Caco-2 (cell line): ENCODE measurements at regions not wholly inside any gene's neighbourhood (a gene's known extent, or its start where the extent isn't known, plus 50 kb on each side); places are given as distances from the start of the nearest gene placed in this dataset.

Experiments used
- BruUV-seq: library from RNA; stranded (reverse); fragments of 400-500 nt; replicated peaks from 2 replicates; lab custom pipeline; 2021; lab: Mats Ljungman, UMichigan
- CTCF ChIA-PET: fragments of 300-600 bp; sonication (Branson Sonifier 250); formaldehyde crosslinking; loops from one replicate; lab custom pipeline; 2022; ENCODE audit warnings: antibody characterized with exemption; lab: Charles Lee
- POLR2A ChIA-PET: fragments of 300-600 bp; sonication (Branson Sonifier 250); formaldehyde crosslinking; loops from one replicate; lab custom pipeline; 2022; ENCODE audit warnings: antibody characterized with exemption; lab: Charles Lee
- DNase-seq, 2 experiments: peaks; one replicate each; pipeline versions ENCODE4 v3.0.0 to v3.0.0-alpha.2; 2020 to 2022
- H3K27me3 ChIP-seq: replicated peaks from 2 replicates; pipeline ENCODE4 v1.6.0; 2011; ENCODE audit warnings: low read length; ENCODE audit not compliant: control insufficient read depth, insufficient read depth
- H3K36me3 ChIP-seq: 2 replicates; pipeline ENCODE4 v1.5.1; 2011; ENCODE audit warnings: low read length; ENCODE audit not compliant: control insufficient read depth, insufficient read depth
- H3K4me1 ChIP-seq: fragments of 250-450 bp; sonication (Bioruptor Pico); 2 replicates; pipeline ENCODE4 v1.5.1; 2020; ENCODE audit warnings: mild to moderate bottlenecking
- H3K4me3 ChIP-seq: 2 replicates; pipeline ENCODE4 v1.5.1; 2011; ENCODE audit warnings: low read depth, mild to moderate bottlenecking, control low read depth, low read length
- H3K9me3 ChIP-seq: fragments of 250-450 bp; sonication (Bioruptor Pico); 2 replicates; pipeline ENCODE4 v1.5.1; 2020; ENCODE audit warnings: mild to moderate bottlenecking, moderate library complexity
- H3K27ac Mint-ChIP-seq: one replicate; pipeline ENCODE4 v1.8.0; 2022; ENCODE audit warnings: mixed read lengths; ENCODE audit not compliant: unreplicated experiment
- H3K27me3 Mint-ChIP-seq: one replicate; pipeline ENCODE4 v1.8.0; 2022; ENCODE audit warnings: mixed read lengths; ENCODE audit not compliant: insufficient read depth, unreplicated experiment
- H3K36me3 Mint-ChIP-seq: one replicate; pipeline ENCODE4 v1.8.0; 2022; ENCODE audit warnings: mild to moderate bottlenecking, mixed read lengths; ENCODE audit not compliant: insufficient read depth, unreplicated experiment
- H3K4me1 Mint-ChIP-seq: one replicate; pipeline ENCODE4 v1.8.0; 2022; ENCODE audit warnings: low read depth, mixed read lengths; ENCODE audit not compliant: unreplicated experiment
- H3K4me3 Mint-ChIP-seq: one replicate; pipeline ENCODE4 v1.8.0; 2022; ENCODE audit warnings: mild to moderate bottlenecking, moderate library complexity, mixed read lengths; ENCODE audit not compliant: unreplicated experiment
- H3K9me3 Mint-ChIP-seq: one replicate; pipeline ENCODE4 v1.8.0; 2022; ENCODE audit warnings: mixed read lengths; ENCODE audit not compliant: unreplicated experiment
- intact Hi-C: fragments of 100-400 bp; cut with micrococcal nuclease; formaldehyde crosslinking; loops from one replicate; pipeline ENCODE4 v1.10.0; 2022; ENCODE audit not compliant: unreplicated experiment
- TF ChIP-seq, protein P1 (sequence below), 2 experiments: fragments of 200-600 bp in 1 of 2; IDR thresholded peaks; 1 replicate in 1 of 2; 2 replicates in 1 of 2; pipeline versions ENCODE4 v1.5.1 to v1.8.0; 2011 to 2022; ENCODE audit warnings: antibody characterized with exemption in 1 of 2, control low read depth in 1 of 2, inconsistent platforms in 1 of 2, low read depth in 1 of 2, low read length in 1 of 2, mild to moderate bottlenecking in 1 of 2, moderate library complexity in 1 of 2; ENCODE audit not compliant: insufficient read depth in 1 of 2, severe bottlenecking in 1 of 2, unreplicated experiment in 1 of 2

DNA sequence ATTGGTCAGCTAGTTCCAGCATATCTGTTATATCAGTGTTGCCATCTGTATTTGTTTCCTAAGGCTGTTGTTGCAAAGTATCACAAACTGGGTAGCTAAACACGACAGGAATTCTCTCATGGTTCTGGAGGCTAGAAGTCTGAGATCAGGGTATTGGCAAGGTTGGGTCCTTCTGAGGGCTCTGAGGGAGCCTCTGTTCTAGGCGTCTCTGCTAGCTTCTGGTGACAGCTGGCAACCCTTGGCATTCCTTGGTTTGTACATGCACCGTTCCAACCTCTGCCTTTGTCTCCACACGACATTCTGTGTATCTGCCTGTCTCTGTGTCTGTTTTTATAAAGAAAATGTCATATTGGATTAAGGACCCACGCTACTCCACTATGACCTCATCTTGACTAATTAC lies 219.9 kb upstream of the NLRP1 start:
- Mint-ChIP-seq H3K27ac (no peak overlapping the region), H3K9me3 (no peaks in the 10 kb centered on the region), H3K27me3 (no peaks in the 10 kb centered on the region), H3K36me3 (no peaks in the 10 kb centered on the region), H3K4me1 (no peaks in the 10 kb centered on the region), H3K4me3 (no peak overlapping the region)
- Histone ChIP-seq H3K27me3 (no peaks in the 10 kb centered on the region), H3K4me1 (no peaks in the 10 kb centered on the region), H3K36me3 (no peaks in the 10 kb centered on the region), H3K9me3 (no peaks in the 10 kb centered on the region), H3K4me3 (no peak overlapping the region)
- ChIA-PET POLR2A (no interaction called here), CTCF (no interaction called here)
- intact Hi-C loops = no loop called here
- TF ChIP-seq, protein P1, sequence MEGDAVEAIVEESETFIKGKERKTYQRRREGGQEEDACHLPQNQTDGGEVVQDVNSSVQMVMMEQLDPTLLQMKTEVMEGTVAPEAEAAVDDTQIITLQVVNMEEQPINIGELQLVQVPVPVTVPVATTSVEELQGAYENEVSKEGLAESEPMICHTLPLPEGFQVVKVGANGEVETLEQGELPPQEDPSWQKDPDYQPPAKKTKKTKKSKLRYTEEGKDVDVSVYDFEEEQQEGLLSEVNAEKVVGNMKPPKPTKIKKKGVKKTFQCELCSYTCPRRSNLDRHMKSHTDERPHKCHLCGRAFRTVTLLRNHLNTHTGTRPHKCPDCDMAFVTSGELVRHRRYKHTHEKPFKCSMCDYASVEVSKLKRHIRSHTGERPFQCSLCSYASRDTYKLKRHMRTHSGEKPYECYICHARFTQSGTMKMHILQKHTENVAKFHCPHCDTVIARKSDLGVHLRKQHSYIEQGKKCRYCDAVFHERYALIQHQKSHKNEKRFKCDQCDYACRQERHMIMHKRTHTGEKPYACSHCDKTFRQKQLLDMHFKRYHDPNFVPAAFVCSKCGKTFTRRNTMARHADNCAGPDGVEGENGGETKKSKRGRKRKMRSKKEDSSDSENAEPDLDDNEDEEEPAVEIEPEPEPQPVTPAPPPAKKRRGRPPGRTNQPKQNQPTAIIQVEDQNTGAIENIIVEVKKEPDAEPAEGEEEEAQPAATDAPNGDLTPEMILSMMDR (IDR thresholded peaks at IDR 0.05; ENCODE audit: insufficient read depth in 1 of 2, low read depth in 1 of 2, low read length in 1 of 2, severe bottlenecking in 1 of 2, unreplicated experiment in 1 of 2) = no peak
- no TSS peak for BruUV-seq
- DNase-seq = no peak

DNA sequence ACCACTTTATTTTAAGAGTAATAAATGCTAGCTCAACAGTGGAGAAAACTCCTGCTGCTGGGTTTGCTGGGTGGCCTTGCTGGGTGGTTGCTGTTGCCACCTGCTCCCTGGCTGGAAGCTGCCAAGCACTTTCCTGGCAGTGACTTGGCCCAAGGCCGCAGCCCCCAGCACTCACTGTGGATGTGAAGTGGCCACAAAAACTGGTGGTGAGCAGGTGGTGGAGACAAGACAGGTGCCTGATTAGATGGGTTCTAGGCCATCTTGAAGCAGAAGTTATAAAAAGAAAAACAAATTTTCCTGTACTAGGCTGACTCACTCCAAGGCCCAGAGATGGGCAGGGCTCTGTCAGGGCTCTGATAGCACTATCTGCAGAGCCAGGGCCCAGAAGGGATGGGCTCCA lies 224.7 kb upstream of the NLRP1 start:
- H3K4me3 Mint-ChIP-seq = no peak overlapping the region
- Histone ChIP-seq H3K27me3 (no peaks in the 10 kb centered on the region), H3K4me3 (no peak overlapping the region), H3K4me1 (no peaks in the 10 kb centered on the region), H3K9me3 (no peaks in the 10 kb centered on the region), H3K36me3 (no peaks in the 10 kb centered on the region)
- ChIA-PET CTCF (no interaction called here), POLR2A (no interaction called here)
- intact Hi-C loops = no loop called here
- H3K36me3 Mint-ChIP-seq = no peaks in the 10 kb centered on the region
- H3K9me3 Mint-ChIP-seq = peaks cover 12% of the 10 kb centered on the region
- no peaks in the 10 kb centered on the region for H3K27me3 Mint-ChIP-seq
- BruUV-seq = no TSS peak
- no peak for DNase-seq
- TF ChIP-seq, protein P1 (IDR thresholded peaks at IDR 0.05; ENCODE audit: insufficient read depth in 1 of 2, low read depth in 1 of 2, low read length in 1 of 2, severe bottlenecking in 1 of 2, unreplicated experiment in 1 of 2) = no peak
- no peaks in the 10 kb centered on the region for H3K4me1 Mint-ChIP-seq
- H3K27ac Mint-ChIP-seq = no peak overlapping the region

DNA sequence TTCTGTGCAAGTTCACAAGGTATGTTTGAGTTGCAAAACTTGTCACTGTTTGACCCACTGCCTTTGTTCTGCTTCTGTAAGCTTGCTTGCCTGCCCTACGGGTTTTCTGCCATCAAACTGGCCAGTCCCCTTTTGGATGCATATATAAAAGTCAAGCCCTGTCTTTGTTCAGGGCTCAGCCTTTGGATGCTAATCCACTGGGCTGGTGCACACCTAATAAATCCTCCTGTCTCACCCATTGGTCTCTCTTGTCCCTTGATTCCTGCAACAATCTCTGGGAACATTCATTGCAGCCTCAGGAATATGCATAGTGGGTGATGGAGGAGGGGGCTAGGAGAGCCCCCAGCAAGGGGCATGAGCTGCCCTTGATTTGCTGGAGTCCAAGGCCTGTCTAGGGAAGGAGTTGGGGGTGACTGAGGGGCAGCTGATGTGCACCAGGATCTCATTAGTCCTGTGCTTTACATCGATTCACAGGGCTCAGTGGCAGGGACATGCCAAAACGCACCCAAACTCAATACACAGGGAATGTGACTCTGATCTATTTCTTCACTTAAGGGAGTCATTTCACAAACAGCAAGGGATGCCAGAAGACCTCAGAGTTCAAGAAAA lies 225.4 kb upstream of the NLRP1 start:
- H3K27me3 ChIP-seq = no peaks in the 10 kb centered on the region
- H3K27ac Mint-ChIP-seq = no peak overlapping the region
- TF ChIP-seq, protein P1 (IDR thresholded peaks at IDR 0.05; ENCODE audit: insufficient read depth in 1 of 2, low read depth in 1 of 2, low read length in 1 of 2, severe bottlenecking in 1 of 2, unreplicated experiment in 1 of 2) = no peak
- DNase-seq = no peak
- no peak overlapping the region for H3K4me3 Mint-ChIP-seq
- no peaks in the 10 kb centered on the region for H3K36me3 Mint-ChIP-seq
- no peaks in the 10 kb centered on the region for H3K9me3 ChIP-seq
- intact Hi-C loops = no loop called here
- H3K27me3 Mint-ChIP-seq = no peaks in the 10 kb centered on the region
- no peaks in the 10 kb centered on the region for H3K4me1 Mint-ChIP-seq
- no TSS peak for BruUV-seq
- H3K4me1 ChIP-seq = no peaks in the 10 kb centered on the region
- ChIA-PET POLR2A (no interaction called here), CTCF (no interaction called here)
- H3K4me3 ChIP-seq = no peak overlapping the region
- no peaks in the 10 kb centered on the region for H3K36me3 ChIP-seq
- peaks cover 12% of the 10 kb centered on the region for H3K9me3 Mint-ChIP-seq
